GM18870 (cell line): ENCODE measurements at regions not wholly inside any gene's neighbourhood (a gene's known extent, or its start where the extent isn't known, plus 50 kb on each side); places are given as distances from the start of the nearest gene placed in this dataset.

Experiments
- ATAC-seq: cut with Tn5 transposase; IDR thresholded peaks from one replicate; pipeline ENCODE4 v1.9.1; 2021; ENCODE audit warnings: moderate library complexity; ENCODE audit not compliant: unreplicated experiment

- ATAC-seq, result no peak
Observed at GRCh38 chr7:93651603-93652159, 77.2 kb upstream of the CALCR start.

GRCh38 chr7:93646538-93646937, 72.0 kb upstream of the CALCR start:
- ATAC-seq, result no peak

GRCh38 chr7:93636276-93636675, 61.8 kb upstream of the CALCR start:
- no peak for ATAC-seq

- no peak for ATAC-seq
Observed at GRCh38 chr7:93632371-93632770, 57.8 kb upstream of the CALCR start.

GRCh38 chr7:93629291-93629801, 54.8 kb upstream of the CALCR start:
- ATAC-seq, result no peak

DNA sequence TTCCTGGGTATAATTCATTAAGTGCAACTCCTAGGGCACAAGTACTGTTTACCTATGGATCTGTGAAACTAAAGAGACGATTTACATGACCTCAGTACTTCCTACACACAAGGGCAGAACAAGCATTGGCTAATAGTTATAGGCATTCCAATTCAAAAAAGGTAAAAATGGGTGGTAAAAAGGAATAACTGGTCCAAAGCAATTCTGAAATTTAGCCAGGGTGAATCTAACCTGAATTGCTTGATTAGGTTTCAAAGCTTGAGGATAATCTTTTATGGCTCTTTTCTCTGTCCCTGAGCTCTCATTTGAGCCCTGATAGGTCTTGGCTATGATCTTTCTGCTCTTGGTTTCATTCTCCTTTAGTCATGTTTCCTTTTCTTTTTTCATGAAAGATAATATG, 52.3 kb upstream of the CALCR start:
- ATAC-seq, result no peak
